Brain microvascular endothelial cell (primary cell): ENCODE measurements at regions not wholly inside any gene's neighbourhood (a gene's known extent, or its start where the extent isn't known, plus 50 kb on each side); places are given as distances from the start of the nearest gene placed in this dataset.
A peak's percentile ranks its signal among the peaks of the same experiment; 100 is the strongest.

ENCODE experiments used
- DNase-seq: peaks from one replicate; pipeline ENCODE4 v3.0.0-alpha.2; 2020
- H3K27ac ChIP-seq: fragments of 250-450 bp; sonication (Bioruptor Pico); 2 replicates; pipeline ENCODE4 v1.5.1; 2020; ENCODE audit warnings: mild to moderate bottlenecking, moderate library complexity
- H3K27me3 ChIP-seq: fragments of 250-450 bp; sonication (Bioruptor Pico); replicated peaks from 2 replicates; pipeline ENCODE4 v1.5.1; 2020; ENCODE audit warnings: mild to moderate bottlenecking
- H3K36me3 ChIP-seq: fragments of 250-450 bp; sonication (Bioruptor Pico); replicated peaks from 2 replicates; pipeline ENCODE4 v1.5.1; 2020; ENCODE audit warnings: mild to moderate bottlenecking
- H3K4me3 ChIP-seq: 2 replicates; pipeline ENCODE4 v1.5.1; 2011; ENCODE audit warnings: low read depth, mild to moderate bottlenecking, control low read depth, low read length, moderate library complexity
- in situ Hi-C: cut with HindIII; loops from 2 replicates; pipeline ENCODE4 v1.10.0; 2017; ENCODE audit warnings: low sequenced_read_pairs, low pct_ligation_motif_present
- TF ChIP-seq, protein P1 (sequence below): IDR thresholded peaks from 2 replicates; pipeline ENCODE4 v1.5.1; 2011; ENCODE audit warnings: low read depth, mild to moderate bottlenecking, moderate library complexity, low read length, control low read depth, inconsistent platforms; ENCODE audit errors: missing control alignments

DNA sequence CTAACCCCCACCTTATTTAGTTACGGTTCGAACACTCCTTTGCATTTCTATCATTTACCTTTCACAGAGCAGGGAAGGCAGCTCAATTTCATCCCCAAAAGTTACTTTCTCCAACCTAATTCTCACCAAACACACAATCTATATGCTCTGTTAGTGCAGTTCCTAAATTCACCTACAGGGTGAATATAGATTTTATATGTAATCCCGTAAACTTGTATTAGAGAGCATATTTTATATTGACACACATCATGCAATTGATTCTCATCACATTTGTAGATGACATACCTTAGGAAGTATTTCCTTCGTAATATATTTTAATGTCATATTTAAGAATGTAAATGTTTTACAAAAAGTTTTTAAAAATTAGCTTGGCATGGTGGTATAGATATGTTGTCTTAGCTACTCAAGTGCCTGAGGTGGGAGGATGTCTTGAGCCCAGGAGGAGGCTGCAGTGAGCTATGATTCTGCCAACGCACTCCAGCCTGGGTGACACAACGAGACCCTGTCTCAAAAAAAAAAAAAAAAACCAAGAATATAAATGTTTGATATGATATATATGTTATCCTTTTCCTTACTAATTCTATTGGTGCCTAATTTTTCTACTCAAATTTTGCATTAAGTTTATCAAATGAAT, 57.3 kb upstream of the TNFRSF19 start:
- Histone ChIP-seq H3K4me3 (no peak overlapping the region), H3K27ac (no peak overlapping the region), H3K27me3 (no peaks in the 10 kb centered on the region), H3K36me3 (no peaks in the 10 kb centered on the region)
- DNase-seq = no peak
- in situ Hi-C loops = no loop called here
- TF ChIP-seq, protein P1, sequence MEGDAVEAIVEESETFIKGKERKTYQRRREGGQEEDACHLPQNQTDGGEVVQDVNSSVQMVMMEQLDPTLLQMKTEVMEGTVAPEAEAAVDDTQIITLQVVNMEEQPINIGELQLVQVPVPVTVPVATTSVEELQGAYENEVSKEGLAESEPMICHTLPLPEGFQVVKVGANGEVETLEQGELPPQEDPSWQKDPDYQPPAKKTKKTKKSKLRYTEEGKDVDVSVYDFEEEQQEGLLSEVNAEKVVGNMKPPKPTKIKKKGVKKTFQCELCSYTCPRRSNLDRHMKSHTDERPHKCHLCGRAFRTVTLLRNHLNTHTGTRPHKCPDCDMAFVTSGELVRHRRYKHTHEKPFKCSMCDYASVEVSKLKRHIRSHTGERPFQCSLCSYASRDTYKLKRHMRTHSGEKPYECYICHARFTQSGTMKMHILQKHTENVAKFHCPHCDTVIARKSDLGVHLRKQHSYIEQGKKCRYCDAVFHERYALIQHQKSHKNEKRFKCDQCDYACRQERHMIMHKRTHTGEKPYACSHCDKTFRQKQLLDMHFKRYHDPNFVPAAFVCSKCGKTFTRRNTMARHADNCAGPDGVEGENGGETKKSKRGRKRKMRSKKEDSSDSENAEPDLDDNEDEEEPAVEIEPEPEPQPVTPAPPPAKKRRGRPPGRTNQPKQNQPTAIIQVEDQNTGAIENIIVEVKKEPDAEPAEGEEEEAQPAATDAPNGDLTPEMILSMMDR = peak; percentile 2

DNA sequence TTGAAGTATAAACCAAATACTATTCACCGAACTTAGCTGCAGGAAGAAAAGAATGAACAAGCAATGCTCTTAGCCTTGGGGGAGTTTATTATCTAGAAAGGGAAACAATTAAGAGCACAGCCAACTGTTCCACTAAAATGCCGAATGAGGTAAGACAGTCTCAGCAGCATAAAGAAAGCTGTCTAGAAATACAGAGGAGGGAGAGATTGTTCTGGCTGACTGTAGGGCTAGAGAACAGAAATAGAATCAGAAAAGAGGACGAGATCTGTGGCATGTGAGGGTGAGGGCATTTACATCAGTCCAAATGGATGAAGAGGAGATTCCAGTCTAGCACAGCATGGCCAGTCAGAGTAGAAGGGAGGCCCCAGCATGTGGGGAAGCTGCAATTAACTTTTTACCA, 56.8 kb upstream of the TNFRSF19 start:
- no peak overlapping the region for H3K27ac ChIP-seq
- H3K36me3 ChIP-seq = no peaks in the 10 kb centered on the region
- in situ Hi-C loops = no loop called here
- no peaks in the 10 kb centered on the region for H3K27me3 ChIP-seq
- DNase-seq = no peak
- TF ChIP-seq, protein P1 = no peak
- no peak overlapping the region for H3K4me3 ChIP-seq

DNA sequence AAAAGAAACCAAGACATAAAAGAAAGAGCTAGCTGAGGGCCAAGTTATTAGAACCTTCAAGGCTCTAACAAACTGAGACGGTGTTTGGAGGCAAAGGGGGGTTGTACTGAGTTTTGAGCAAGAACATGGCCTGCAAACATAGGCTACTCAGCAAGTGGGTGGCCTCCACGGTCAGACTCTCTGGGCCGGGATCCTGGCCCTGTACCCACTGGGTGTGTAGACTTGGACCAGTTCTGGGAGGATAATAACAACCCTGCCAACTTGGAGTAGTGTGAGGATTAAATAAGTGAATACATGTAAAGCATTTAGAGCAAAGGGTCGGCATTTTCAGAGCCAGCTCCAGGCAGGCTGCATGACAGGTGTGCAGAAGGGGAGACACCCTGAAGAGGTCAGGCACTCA, 56.1 kb upstream of the TNFRSF19 start:
- H3K36me3 ChIP-seq = no peaks in the 10 kb centered on the region
- in situ Hi-C loops = no loop called here
- no peak for DNase-seq

DNA sequence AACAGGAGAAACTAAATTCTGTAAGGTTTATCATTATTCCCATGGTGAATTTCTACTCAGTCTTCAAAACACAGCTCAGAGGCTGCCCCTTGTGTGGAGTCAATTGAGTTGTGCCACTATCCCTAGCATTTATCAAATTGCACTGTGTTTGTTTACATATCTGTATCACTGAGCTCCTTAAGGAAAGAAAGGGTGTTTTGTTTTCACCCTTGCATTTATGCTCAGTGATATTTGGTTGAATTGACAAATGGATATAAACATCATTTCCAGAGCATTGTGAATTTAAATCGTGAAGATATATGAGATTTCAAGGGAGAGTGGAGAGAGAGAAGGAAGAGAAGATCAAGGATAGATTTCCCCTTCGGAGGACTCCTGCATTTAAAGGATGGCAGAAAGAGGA, 55.1 kb upstream of the TNFRSF19 start:
- no peaks in the 10 kb centered on the region for H3K27me3 ChIP-seq
- TF ChIP-seq, protein P1 = no peak
- H3K4me3 ChIP-seq = no peak overlapping the region
- H3K36me3 ChIP-seq = no peaks in the 10 kb centered on the region
- no peak for DNase-seq
- in situ Hi-C loops = no loop called here
- no peak overlapping the region for H3K27ac ChIP-seq

More for the DNA sequence above, 56.1 kb upstream of the TNFRSF19 start:
- H3K27me3 ChIP-seq = no peaks in the 10 kb centered on the region
- no peak overlapping the region for H3K4me3 ChIP-seq
- no peak overlapping the region for H3K27ac ChIP-seq
- TF ChIP-seq, protein P1 = no peak

DNA sequence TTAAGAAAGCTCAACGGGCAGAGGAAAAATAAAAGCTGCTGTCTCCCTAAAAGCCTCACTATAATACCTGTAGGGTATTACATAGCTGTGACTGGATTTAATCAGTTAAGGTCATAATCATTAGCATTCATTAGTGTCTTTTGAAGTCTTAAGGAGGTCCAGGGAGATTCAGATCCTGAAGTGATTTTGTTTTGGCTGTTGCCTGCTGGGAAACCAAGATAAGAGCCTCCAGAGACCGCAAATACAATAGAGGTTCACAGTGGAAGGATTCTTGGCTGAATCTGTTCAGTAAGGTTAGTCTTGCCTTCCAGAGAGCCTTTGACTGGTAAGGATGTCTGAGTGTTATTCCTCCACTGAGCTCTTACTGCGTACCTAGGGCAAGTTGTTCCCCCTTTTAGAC, 54.0 kb upstream of the TNFRSF19 start:
- peak; percentile 9 for DNase-seq
- in situ Hi-C loops = no loop called here

DNA sequence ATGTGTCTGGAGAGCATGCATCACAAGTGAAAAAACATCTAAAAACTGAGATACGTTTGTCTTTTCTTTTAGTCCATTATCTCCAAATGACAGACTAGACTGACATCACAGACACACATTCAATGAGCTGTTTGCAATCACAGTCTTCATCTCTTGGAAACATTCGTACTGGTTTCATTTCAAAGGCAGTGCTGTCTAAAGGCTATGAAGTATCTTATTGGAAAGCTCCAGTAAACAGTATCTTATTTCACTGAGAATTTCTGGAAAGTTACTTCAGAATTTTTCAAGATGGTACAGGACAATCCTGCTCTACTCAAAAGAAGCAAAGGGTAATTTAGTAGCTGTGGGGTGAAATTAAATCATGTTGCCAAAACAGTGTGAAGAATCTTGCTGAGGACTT, 53.5 kb upstream of the TNFRSF19 start:
- TF ChIP-seq, protein P1 = no peak
- in situ Hi-C loops = no loop called here
- Histone ChIP-seq H3K4me3 (no peak overlapping the region), H3K27ac (no peak overlapping the region), H3K27me3 (no peaks in the 10 kb centered on the region), H3K36me3 (no peaks in the 10 kb centered on the region)
- no peak for DNase-seq

More for the DNA sequence above, 54.0 kb upstream of the TNFRSF19 start:
- TF ChIP-seq, protein P1 = no peak
- no peak overlapping the region for H3K27ac ChIP-seq
- H3K4me3 ChIP-seq = no peak overlapping the region
- no peaks in the 10 kb centered on the region for H3K36me3 ChIP-seq
- H3K27me3 ChIP-seq = no peaks in the 10 kb centered on the region
